NCI-H526 (cell line): ENCODE measurements at regions not wholly inside any gene's neighbourhood (a gene's known extent, or its start where the extent isn't known, plus 50 kb on each side); places are given as distances from the start of the nearest gene placed in this dataset.

Experiments used
- DNase-seq, 2 experiments: peaks; one replicate each; lab custom pipeline; 2025; lab: John Stamatoyannopoulos, UW

DNA sequence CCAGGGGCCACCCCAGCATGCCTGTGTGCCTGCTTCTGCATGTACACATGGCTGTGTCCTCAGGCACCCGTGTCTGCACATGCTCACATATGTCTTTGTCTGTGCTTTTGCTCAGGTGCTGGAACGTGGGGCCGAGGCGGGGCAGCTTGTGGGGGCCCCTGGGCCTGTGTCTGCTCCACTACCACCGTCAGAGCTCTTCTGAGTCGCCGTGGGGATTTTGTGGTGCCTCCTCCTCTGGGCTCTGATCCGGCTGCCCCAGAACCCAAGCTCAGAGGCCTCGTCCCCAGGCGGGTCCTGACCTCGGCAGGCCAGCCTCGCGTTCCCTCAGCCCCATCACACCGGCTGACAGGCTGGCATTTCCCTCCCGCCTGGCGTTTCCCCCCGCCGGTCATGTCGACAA lies 104.6 kb upstream of the ACTRT2 start:
- DNase-seq = no peak

DNA sequence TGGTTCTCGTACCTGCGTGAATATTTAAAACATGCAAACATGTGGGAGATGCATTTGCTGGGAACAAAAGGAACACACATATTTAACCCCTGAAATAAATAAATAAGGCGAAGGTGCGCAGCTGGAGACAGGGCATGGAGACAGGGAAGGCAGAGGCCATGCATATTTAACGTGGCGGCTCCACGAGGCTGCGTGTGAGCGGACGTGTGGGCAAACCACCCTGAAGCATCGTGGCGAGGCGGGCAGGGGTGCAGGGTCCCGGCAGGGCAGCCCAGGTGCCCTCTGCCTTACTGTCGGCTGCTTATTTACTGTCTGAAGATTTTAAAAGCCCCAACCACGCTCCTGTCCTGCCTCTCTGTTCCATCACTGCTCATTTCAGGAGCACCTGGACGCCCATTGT lies 104.0 kb upstream of the ACTRT2 start:
- no peak for DNase-seq

DNA sequence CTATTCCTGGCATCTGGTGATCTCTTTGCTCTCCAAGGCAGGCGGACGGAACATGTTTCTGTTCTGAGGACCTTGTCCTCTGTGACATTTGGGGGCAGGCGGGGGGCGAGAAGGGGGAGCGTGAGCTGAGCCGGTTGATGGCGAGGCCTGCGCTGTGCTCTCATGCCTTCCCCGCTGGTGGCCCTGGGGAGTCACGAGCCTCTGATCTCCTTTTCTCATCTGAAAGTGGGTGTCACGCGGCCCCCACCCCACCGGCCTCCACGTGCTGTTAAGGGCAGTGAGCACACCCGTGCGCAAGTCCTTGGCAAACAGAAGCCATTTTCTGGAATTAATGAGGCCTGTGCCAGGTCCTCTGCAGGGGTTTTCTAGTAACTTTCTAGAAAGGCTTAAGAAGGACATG lies 102.8 kb upstream of the ACTRT2 start:
- no peak for DNase-seq

DNA sequence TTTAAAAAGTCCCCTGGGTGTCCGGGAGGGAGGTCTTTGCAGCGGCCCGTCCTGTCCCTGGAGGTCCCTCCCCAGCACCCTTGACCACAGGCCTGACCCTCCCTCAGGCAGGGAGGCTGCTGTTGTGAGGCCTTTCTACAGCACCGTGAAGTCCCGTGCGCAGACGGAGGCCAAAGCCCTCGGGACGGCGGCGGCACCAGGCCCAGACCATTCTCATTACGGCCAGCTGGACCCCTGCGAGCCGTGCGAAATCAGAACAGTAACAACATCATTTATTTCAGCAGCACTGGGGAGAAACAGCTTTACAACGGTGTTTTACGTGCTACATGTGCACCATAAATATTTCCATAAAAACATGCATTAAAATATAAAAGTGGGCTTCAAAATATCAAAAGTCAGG lies 101.4 kb upstream of the ACTRT2 start:
- no peak for DNase-seq

DNA sequence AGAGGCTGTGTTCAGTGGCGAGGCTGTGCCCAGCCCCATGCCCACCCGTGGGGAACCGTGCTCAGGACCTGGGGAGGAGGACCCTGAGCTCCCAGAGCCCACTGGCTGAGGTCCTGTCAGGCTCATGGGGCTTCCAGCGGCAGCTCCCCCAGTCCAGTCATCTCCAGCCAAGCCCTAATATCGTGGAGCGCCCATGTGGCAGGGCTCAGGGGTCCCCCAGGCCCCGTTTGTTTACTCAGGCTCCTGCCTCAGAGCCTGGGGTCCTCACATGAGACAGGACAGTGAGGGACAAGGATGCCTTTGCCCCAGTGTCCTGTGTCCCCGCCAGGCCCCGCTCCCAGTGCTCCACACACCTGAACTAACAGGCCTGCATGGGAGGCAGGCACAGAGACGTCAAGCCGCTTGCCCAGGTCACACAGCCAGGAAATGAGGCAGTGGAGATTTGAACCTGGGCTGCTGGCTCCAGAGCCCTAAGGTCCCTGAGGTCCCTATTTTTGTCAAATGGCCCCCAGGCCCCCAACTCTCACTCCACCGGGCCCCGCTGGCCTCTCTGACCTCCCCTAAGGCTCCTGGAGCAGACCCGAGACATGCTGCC lies 100.7 kb upstream of the ACTRT2 start:
- DNase-seq = no peak

DNA sequence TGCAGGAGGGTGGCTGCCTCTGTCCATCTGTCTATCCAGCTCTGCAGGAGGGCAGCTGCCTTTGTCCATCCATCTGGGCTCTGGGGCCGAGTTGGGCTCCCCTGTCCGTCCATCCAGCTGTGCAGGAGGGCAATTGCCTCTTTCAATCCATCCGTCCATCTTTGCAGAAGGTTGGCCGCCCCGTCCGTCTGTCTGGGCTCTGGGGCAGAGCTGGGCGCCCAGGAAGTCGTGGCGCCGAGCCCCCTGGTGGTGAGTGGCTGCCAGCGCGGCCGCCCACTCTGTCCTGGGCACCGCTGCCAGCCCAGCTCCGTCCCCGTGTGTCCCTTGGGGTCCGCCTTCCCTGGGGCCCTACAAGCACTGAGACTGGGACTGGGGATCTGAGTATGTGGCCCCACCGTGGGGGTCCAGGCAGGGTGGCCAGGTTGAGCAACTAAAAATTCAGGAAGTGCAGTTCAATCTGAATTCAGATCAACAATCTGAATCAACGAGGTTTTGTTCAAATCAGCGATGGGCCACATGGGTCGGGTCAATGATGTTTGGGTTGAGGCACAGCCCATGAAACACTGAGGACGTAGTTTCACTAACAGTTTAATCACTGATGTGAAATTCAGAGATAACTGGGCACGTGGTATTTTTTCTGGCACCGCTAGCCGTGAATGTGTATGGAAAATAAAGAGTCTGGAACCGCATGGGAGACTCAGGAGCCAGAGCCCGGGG lies 99.1 kb upstream of the ACTRT2 start:
- DNase-seq = peak in 1 of 2 experiments; percentile 37

DNA sequence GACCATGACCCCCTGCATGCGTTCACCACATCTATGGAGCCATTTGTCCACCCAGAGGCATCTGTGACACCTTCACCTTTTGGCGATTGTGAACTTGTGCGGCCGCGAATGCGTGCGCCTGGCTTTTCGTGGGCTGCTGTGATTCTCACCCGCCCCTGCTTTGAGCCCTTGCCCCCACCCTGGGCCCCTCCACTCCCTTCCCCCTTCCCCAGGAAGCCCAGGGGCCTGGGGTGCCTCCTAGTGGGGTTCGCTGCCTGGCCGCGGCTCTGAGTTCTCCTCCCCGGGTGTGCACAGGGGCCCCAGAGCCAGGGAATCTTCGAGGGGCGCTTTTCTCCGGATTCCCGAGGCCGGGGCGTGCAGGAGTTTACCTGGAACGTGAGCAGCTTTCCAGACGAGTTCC lies 97.9 kb upstream of the ACTRT2 start:
- DNase-seq = no peak

DNA sequence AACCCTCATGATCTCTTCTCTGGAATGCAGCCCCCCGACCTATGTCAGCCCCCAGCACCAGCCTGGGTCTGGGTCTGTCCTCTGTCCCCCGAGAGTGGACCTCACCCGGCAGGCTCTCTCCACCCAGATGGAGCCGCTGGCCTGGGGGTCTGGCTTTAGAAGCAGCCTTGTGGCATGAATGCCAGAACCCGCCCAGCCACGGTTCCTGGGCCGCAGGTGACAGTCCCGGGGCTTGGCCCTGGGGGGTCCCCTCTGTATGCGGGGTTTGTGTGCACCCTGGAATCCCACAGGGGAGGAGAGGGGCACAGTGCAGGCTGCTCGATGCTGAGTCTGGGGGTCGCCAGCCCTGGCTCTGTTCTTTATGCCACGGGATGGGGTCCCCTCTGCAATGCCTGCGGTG lies 96.0 kb upstream of the ACTRT2 start:
- no peak for DNase-seq

DNA sequence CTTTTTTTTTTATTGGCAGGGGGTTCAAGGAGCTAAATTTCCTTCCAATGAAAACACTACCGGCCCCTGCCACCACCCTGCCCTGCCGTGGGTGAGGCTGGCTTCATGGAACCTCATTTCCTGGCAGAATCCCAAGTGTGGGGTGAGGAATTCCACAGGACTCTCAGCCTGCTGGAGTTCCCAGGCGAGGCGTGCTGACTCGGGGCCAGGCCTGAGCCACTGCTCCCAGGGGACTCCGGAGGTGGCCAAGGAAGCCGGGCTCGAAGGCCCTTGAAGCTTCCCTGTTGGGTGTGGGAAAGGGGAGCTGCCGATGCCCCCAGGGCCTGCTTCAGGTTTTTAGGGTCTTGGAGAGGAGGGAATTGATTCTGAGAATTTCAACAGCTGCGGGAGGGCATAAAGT lies 95.3 kb upstream of the ACTRT2 start:
- DNase-seq = no peak

DNA sequence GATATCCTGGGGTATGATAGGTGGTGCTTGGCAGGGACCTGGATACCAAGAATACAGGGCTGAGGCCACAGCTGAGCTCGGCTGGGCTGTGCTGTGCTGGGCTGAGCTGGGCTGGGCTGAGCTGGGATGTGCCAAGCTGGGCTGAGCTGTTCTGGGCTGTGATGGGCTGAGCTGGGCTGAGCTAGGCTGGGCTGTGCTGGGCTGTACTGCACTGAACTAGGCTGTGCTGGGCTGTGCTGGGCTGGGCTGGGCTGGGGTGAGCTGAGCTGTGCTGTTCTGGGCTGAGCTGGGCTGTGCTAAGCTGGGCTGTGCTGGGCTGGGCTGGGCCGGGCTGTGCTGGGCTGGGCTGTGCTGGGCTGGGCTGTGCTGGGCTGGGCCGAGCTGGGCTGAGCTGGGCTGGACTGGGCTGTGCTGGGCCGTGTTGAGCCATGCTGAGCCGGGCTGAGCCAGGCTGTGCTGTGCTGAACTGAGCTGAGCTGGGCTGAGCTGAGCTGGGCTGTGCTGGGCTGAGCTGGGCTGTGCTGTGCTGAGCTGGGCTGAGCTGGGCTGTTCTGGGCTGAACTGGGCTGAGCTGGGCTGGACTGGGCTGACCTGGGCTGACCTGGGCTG lies 94.7 kb upstream of the ACTRT2 start:
- DNase-seq = no peak

DNA sequence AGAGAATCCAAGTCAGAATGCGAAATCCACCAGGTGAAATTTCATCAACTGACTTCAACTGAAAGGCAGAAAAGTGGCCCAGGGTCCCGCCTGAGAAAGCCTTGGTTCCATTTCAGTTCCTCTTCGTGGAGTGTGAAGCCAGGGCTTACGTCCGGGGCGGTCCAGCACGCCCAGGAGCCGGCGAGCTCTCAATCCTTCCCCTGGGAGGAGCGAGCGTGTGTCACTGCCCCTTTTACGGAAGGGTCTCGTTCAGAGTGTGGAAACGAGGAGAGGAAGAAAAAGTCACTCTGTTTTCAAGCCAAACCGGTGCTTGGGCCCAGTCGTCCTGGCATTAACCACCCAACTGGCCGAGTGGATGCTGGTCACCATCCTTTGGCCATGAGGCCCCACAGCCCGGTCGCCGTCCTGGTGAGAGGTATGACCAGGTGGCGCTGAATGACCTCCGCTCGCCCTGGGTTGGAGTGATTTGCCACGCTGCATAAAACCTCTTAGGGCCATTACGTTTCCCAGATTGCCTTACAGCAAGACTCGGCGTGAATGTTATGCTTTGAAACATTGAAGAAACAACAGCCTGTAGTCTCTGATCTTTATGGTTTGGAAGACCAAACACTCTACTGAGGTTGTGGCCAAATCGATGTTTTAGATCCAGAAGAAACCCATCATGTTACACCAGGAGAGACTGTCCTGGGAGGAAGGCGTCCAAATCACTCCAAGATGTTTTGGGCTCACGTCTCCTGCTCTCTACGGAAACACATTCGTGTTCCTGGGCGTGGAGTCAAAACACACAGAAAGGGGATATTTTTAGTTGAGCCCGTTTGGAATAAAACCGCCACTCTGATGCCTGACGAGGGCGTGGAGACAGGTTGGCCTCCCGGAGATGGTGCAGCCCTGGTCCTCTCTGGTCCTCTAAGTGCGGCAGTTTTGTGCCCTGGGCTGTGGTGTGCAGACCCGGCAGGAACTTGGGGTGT lies 93.6 kb upstream of the ACTRT2 start:
- DNase-seq = no peak

DNA sequence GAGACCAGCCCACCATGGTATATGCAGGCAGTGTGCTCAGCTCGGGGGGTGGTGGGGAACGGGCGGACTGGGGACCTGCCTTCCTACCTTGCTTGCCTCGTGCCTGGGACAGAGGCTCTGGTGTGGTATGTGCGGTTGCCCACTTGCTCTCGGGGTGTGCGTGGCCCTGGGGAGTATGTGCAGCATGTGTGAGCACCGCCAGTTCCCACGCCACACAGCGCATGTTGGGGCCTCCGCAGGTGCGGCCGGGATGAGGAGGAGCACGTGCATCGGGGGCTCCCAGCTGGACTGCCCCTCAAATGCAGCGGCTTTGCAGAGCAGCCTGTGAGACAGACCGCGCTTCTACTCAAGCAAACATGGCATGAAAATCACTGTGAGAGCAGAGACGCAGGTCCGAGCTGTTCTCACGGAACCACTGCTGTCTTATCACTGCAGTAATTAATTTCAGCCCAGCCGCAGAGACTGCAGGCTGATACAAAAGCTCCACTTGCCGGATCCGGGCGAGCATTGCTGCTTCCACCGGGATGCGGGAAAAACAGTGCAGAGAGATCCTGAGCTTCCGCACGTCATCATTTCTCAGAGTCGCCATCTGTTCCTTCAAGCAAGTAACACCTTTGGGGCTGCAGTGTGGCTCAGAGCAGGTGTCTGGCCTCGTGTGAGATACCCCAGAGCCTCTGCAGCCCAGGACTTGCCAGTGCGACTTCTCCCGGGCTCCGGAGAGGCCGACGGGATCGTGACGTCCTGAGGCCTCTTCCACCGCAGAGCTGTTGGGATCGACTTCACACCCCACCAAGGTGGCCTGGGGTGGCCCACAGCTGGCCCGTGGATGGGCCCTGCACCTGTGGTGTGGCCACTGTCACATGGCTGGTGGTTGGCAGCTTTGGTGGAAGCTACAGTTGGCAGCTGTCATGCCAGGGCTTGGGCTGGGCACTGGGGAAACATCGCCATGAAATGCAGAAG lies 92.6 kb upstream of the ACTRT2 start:
- no peak for DNase-seq

DNA sequence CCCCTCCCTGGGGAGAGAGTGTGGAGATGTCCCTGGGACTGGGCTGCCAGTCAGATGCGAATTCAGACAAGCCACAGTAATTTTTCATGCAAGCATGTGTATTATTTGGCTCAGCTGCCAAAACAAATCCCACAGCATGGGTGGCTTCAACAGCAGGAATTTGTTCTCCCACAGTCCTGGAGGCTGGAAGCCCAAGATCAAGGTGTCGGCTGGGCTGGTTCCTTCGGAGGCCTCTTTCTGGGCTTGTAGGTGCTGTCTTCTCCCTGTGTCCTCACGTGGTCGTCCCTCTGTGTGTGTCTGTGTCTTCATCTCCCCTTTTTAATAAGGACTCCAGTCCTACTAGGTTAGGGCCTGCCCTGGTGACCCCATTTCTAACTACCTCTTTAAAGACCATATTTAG lies 91.9 kb upstream of the ACTRT2 start:
- DNase-seq = no peak

DNA sequence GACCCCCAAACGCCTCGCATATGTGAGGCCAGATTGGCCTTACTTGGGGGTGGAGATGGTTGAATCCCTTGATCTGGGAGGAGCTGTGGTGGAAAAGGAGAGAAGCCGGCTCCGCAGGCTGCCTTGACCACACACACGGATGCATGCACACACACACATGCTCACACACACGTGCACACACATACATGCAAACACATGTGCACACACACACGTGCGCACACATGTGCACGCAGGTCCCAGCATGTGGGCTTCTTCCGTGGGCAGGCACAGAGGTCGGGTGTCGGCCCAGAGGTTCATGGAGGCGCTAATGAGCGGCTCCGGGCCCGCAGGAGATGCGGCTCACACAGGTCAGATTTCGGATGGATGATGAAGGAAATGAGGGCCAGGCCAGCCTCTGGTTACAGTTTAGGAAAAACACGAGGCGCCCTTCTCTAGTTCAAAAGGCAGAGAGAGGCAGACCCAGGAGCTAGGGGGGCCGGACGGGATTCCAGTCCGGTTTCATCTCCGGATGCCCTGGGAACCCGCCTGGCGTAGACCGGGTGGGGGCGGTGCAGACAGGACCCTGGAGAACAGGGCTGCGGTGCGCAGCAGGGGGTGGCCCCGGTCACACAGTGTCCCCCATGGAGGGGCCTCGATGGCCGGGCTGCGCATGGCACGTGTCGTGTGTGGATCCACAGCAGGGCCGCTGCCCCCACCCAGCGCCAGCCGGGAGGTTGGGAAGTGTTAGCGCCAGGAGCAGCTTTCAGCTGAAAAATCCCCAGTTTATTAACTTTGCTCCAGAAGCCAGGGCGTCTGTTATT lies 91.1 kb upstream of the ACTRT2 start:
- no peak for DNase-seq

DNA sequence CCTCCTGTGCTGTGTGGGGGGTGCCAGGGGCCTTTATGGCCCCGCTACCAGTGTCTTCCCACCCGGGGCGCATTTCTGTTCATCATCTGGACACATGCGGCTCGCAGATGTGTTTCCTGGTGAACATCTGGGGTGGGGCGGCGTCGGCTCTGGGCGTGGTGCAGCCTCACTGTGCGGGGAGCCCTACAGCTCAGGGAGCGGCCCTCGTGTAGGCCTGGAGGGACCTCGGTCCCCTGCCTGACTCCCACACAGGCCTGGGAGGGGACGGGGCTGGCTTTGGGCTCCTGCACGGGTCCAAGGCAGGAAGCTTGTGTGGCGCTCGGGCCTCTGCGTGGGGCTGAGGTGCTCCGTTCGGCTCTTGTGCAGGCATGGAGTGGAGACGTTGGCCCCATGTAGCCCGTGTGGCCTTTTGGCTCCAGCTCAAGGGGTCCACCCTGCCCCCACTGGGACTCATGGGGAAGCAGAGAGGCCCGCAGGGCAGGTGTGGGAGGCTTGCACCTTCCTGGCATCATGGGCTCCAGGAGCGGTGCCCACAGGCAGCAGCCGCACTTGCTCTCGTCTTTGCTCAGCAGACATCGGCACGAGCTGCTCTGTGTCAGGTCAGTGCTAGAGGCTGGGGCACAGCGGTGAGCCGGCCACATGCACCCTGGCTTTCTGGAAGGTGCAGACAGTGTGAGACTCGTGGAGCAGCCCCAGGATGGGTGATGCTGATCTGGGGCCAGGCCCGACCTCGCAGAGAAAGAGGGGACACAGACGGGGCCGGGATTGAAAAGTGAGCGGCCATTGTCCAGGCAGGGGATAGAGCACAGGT lies 90.1 kb upstream of the ACTRT2 start:
- DNase-seq = no peak

DNA sequence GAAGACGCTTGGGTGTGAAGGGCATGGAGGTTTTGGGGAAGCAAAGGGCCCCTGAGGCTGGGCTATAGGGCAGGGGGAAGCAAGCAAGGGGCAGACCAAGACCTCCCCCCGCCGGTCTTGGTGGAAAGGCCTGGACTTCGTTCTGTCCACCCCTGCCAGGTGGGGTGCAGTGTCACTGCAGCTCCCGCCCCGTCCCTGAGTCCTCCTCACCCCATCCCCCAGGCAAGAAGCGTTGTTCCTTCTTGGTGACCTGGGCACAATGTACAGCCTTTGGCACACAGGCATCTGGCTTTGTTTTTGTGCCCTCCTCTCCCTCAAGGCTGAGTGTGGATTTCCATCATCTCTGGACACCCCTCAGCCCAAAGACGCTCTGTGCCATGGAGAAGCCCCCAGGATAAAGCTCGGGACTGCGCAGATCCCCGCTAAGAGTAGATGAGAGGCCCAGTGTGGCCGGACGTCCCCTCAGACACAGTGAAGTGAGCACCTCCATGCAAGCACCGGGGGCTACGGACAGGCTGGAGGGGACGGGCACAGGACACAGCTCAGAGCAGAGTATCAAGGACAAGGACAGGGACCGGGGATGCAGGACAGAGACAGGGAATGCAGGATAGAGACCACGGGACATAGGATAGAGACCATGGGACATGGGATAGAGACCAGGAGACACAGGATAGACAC lies 89.4 kb upstream of the ACTRT2 start:
- no peak for DNase-seq

DNA sequence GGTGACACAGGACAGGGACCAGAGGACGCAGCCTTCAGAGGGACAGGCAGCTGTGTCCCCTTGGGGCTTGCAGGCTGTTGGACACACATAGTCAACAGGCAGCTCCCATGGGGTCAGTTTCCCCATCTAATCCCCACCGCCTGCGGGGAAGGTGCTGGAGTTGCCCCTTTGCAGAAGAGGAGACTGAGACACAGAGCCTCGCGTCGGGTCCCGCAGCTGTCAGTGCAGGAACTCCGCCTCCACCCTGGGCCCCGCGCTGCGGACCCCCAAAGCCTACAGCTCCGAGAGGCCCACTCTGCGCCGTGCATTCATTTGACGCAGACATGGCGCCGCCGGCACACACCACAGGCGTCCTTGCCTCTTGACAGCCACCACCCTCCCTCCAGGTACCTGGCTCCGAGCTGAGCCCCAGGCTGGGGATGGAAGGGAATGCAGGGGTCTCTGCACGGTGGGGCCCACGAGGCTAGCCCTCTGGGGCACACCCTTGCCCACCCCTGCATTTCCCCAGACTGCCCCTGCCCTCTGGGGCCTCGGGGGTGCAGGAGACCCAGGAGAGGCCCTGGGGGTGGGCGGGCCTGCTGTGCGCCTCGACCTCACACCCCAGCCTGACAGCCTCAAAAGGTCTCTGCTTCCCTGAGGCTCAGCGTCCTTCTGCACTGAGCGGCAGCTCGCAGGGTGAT lies 88.5 kb upstream of the ACTRT2 start:
- no peak for DNase-seq

DNA sequence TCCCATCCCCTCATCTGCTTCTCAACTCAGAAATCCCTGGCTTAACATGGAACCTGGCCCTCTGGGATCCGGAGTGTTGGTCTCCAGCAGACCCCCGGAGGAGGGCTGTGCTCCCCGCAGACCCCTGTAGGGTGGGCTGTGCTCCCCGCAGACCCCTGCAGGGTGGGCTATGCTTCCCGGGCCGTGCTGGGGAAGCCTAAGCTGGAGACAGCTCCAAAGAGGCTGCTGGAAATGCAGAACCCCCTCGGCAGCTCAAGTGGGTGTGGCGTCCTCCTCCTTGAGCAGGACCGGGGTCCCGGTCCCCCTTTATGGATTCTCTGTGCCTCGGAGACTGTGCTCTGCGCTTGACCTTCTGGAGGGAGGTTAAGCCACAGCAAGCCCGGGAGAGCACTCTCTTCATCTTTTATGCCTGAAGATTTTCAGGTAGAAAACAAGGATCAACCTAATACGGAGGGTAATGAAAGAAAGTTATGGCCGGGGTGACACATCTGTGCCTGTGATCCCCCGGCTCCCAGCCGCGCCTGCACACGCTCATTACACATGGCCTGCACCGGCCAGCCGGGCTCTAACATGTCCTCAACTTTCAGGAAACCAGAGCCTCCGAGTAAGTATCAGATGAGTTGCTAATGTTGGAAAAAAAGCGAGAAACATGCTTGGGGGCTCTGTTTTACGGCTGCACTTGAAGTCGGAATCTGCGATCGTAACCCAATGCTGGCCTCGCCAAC lies 87.7 kb upstream of the ACTRT2 start:
- DNase-seq = no peak
